Retinal pigment epithelial cell (primary cell): ENCODE measurements at regions not wholly inside any gene's neighbourhood (a gene's known extent, or its start where the extent isn't known, plus 50 kb on each side); places are given as distances from the start of the nearest gene placed in this dataset.

Experiments
- DNase-seq: peaks from one replicate; pipeline ENCODE4 v3.0.0-alpha.2; 2010; ENCODE audit warnings: low read depth
- H3K4me3 ChIP-seq: 2 replicates; pipeline ENCODE4 v1.5.1; 2011; ENCODE audit warnings: mild to moderate bottlenecking, low read length, control low read depth, moderate library complexity
- CTCF ChIP-seq: conservative IDR thresholded peaks from 2 replicates; pipeline ENCODE4 v1.5.1; 2011; ENCODE audit warnings: low read depth, low read length, control low read depth, inconsistent platforms

GRCh38 chr12:114943601-114944000, 259.6 kb upstream of the TBX3 start:
- TF ChIP-seq CTCF, result no peak
- DNase-seq, result no peak
- H3K4me3 ChIP-seq, result no peak overlapping the region

GRCh38 chr12:114938487-114939210, 254.7 kb upstream of the TBX3 start:
- H3K4me3 ChIP-seq, result no peak overlapping the region
- DNase-seq, result no peak

GRCh38 chr12:114936148-114937079, 252.4 kb upstream of the TBX3 start:
- DNase-seq, result no peak
- no peak overlapping the region for H3K4me3 ChIP-seq
- TF ChIP-seq CTCF, result no peak

More at GRCh38 chr12:114938487-114939210, 254.7 kb upstream of the TBX3 start:
- TF ChIP-seq CTCF, result no peak

GRCh38 chr12:114935658-114936057, 251.7 kb upstream of the TBX3 start:
- DNase-seq, result no peak
- no peak for TF ChIP-seq CTCF
- H3K4me3 ChIP-seq, result no peak overlapping the region

GRCh38 chr12:114933428-114934160, 249.6 kb upstream of the TBX3 start:
- no peak for TF ChIP-seq CTCF
- no peak for DNase-seq
- no peak overlapping the region for H3K4me3 ChIP-seq

GRCh38 chr12:114932806-114933205, 248.8 kb upstream of the TBX3 start:
- H3K4me3 ChIP-seq, result no peak overlapping the region
- DNase-seq, result no peak
- TF ChIP-seq CTCF, result no peak
